SK-N-SH treated with all-trans-retinoic acid at 6 μM for 48 hours (cell line): ENCODE measurements at regions not wholly inside any gene's neighbourhood (a gene's known extent, or its start where the extent isn't known, plus 50 kb on each side); places are given as distances from the start of the nearest gene placed in this dataset.

Experiments
- ATAC-seq: fragments of 200-7000 bp; cut with Tn5 transposase; 3 replicates; pipeline ENCODE4 v1.9.1; 2020; ENCODE audit warnings: mild to moderate bottlenecking, moderate library complexity
- ARNTL ChIP-seq: fragments of 450-650 bp; formaldehyde crosslinking; IDR thresholded peaks from 2 replicates; pipeline ENCODE4 v1.5.0; 2020; ENCODE audit warnings: low read depth, mild to moderate bottlenecking, moderate library complexity, borderline replicate concordance
- BACH2 ChIP-seq: fragments of 250-450 bp; sonication (Bioruptor Pico); IDR thresholded peaks from 2 replicates; pipeline ENCODE4 v1.9.0; 2021; ENCODE audit warnings: mild to moderate bottlenecking, borderline replicate concordance
- ESRRG ChIP-seq: fragments of 250-450 bp; sonication (Bioruptor Pico); IDR thresholded peaks from 2 replicates; pipeline ENCODE4 v1.6.1; 2021; ENCODE audit warnings: mild to moderate bottlenecking
- GLIS3 ChIP-seq: fragments of 250-450 bp; sonication (Bioruptor Pico); IDR thresholded peaks from 2 replicates; pipeline ENCODE4 v1.5.0; 2020; ENCODE audit warnings: mild to moderate bottlenecking, moderate library complexity
- ISL1 ChIP-seq: fragments of 250-450 bp; sonication (Bioruptor Pico); IDR thresholded peaks from 2 replicates; pipeline ENCODE4 v2.1.2; 2022; ENCODE audit warnings: mild to moderate bottlenecking, moderate library complexity
- OSR1 ChIP-seq: fragments of 250-450 bp; sonication (Bioruptor Pico); IDR thresholded peaks from 2 replicates; pipeline ENCODE4 v1.8.0; 2022; ENCODE audit warnings: moderate library complexity, mild to moderate bottlenecking, inconsistent platforms
- PPARA ChIP-seq: fragments of 250-450 bp; sonication (Bioruptor Pico); IDR thresholded peaks from 2 replicates; pipeline ENCODE4 v1.5.0; 2020; ENCODE audit warnings: mild to moderate bottlenecking, borderline replicate concordance
- RARB ChIP-seq: fragments of 250-450 bp; sonication (Bioruptor Pico); IDR thresholded peaks from 2 replicates; pipeline ENCODE4 v1.8.0; 2021; ENCODE audit warnings: mild to moderate bottlenecking, moderate library complexity
- SNAI2 ChIP-seq: fragments of 250-450 bp; sonication (Bioruptor Pico); IDR thresholded peaks from 2 replicates; pipeline ENCODE4 v1.5.0; 2020; ENCODE audit warnings: mild to moderate bottlenecking, moderate library complexity
- TOX ChIP-seq: fragments of 250-450 bp; sonication (Bioruptor Pico); IDR thresholded peaks from 2 replicates; pipeline ENCODE4 v1.8.0; 2021; ENCODE audit warnings: mild to moderate bottlenecking, moderate library complexity, borderline replicate concordance
- TSHZ2 ChIP-seq: fragments of 250-450 bp; sonication (Bioruptor Pico); IDR thresholded peaks from 2 replicates; pipeline ENCODE4 v1.5.0; 2020; ENCODE audit warnings: mild to moderate bottlenecking, moderate library complexity
- ZC3H10 ChIP-seq: fragments of 250-450 bp; sonication (Bioruptor Pico); IDR thresholded peaks from 2 replicates; pipeline ENCODE4 v1.5.1; 2021; ENCODE audit warnings: mild to moderate bottlenecking, moderate library complexity
- ZFP3 ChIP-seq: fragments of 250-450 bp; sonication (Bioruptor Pico); IDR thresholded peaks from 2 replicates; pipeline ENCODE4 v1.5.0; 2020; ENCODE audit warnings: mild to moderate bottlenecking, moderate library complexity
- ZFP30 ChIP-seq: fragments of 450-650 bp; formaldehyde crosslinking; IDR thresholded peaks from 2 replicates; pipeline ENCODE4 v1.5.0; 2022; ENCODE audit warnings: mild to moderate bottlenecking, moderate library complexity
- ZNF565 ChIP-seq: fragments of 450-650 bp; formaldehyde crosslinking; conservative IDR thresholded peaks from 2 replicates; pipeline ENCODE4 v1.5.0; 2020; ENCODE audit warnings: low read depth, mild to moderate bottlenecking, moderate library complexity
- ZNF70 ChIP-seq: fragments of 450-650 bp; formaldehyde crosslinking; IDR thresholded peaks from 2 replicates; pipeline ENCODE4 v1.5.0; 2020; ENCODE audit warnings: mild to moderate bottlenecking, moderate library complexity
- TF ChIP-seq, protein P1 (sequence below): fragments of 250-450 bp; sonication (Bioruptor Pico); IDR thresholded peaks from 2 replicates; pipeline ENCODE4 v1.8.0; 2021; ENCODE audit warnings: low read depth, mild to moderate bottlenecking, moderate library complexity, borderline replicate concordance
- TF ChIP-seq, protein P2 (sequence below): fragments of 250-450 bp; sonication (Bioruptor Pico); IDR thresholded peaks from 2 replicates; pipeline ENCODE4 v1.5.1; 2020; ENCODE audit warnings: low read depth, mild to moderate bottlenecking, moderate library complexity
- TF ChIP-seq, protein P3 (sequence below): fragments of 250-450 bp; sonication (Bioruptor Pico); IDR thresholded peaks from 2 replicates; pipeline ENCODE4 v1.8.0; 2020; ENCODE audit warnings: mild to moderate bottlenecking, moderate library complexity, borderline replicate concordance
- TF ChIP-seq, protein P4 (sequence below): fragments of 250-450 bp; sonication (Bioruptor Pico); IDR thresholded peaks from 2 replicates; pipeline ENCODE4 v1.5.1; 2021; ENCODE audit warnings: mild to moderate bottlenecking, moderate library complexity

GRCh38 chr4:132530861-132531260, 618.2 kb upstream of the PCDH10 start (continued):
- TF ChIP-seq, protein P1, sequence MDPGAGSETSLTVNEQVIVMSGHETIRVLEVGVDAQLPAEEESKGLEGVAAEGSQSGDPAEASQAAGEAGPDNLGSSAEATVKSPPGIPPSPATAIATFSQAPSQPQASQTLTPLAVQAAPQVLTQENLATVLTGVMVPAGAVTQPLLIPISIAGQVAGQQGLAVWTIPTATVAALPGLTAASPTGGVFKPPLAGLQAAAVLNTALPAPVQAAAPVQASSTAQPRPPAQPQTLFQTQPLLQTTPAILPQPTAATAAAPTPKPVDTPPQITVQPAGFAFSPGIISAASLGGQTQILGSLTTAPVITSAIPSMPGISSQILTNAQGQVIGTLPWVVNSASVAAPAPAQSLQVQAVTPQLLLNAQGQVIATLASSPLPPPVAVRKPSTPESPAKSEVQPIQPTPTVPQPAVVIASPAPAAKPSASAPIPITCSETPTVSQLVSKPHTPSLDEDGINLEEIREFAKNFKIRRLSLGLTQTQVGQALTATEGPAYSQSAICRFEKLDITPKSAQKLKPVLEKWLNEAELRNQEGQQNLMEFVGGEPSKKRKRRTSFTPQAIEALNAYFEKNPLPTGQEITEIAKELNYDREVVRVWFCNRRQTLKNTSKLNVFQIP (CRISPR knock-in tag): no peak
- TF ChIP-seq OSR1: no peak
- TF ChIP-seq, all 23 proteins: peak for 0

DNA sequence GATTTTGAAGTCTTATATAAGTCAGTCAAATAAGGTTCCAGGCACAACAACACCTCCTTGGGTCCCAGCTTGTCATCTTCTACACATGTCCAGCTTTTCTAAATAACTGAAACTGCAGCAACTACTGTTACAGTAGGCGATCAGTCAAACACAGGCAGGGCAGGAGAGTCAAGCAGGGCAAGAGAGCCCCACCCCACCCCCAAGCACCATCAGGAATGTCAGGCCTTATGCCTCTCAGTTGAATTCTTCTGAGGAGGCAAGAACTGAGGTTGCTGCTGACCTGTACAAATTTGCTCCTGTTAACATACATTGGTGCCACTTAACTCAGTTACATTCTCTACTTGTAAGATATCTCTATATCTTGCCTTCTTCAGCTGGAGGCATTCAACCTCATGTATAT, 608.8 kb upstream of the PCDH10 start:
- TF ChIP-seq OSR1: no peak
- TF ChIP-seq, protein P2, sequence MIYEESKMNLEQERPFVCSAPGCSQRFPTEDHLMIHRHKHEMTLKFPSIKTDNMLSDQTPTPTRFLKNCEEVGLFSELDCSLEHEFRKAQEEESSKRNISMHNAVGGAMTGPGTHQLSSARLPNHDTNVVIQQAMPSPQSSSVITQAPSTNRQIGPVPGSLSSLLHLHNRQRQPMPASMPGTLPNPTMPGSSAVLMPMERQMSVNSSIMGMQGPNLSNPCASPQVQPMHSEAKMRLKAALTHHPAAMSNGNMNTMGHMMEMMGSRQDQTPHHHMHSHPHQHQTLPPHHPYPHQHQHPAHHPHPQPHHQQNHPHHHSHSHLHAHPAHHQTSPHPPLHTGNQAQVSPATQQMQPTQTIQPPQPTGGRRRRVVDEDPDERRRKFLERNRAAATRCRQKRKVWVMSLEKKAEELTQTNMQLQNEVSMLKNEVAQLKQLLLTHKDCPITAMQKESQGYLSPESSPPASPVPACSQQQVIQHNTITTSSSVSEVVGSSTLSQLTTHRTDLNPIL: no peak
- TF ChIP-seq, protein P3, sequence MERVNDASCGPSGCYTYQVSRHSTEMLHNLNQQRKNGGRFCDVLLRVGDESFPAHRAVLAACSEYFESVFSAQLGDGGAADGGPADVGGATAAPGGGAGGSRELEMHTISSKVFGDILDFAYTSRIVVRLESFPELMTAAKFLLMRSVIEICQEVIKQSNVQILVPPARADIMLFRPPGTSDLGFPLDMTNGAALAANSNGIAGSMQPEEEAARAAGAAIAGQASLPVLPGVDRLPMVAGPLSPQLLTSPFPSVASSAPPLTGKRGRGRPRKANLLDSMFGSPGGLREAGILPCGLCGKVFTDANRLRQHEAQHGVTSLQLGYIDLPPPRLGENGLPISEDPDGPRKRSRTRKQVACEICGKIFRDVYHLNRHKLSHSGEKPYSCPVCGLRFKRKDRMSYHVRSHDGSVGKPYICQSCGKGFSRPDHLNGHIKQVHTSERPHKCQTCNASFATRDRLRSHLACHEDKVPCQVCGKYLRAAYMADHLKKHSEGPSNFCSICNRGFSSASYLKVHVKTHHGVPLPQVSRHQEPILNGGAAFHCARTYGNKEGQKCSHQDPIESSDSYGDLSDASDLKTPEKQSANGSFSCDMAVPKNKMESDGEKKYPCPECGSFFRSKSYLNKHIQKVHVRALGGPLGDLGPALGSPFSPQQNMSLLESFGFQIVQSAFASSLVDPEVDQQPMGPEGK (CRISPR knock-in tag): no peak
- TF ChIP-seq BACH2: no peak
- TF ChIP-seq ESRRG (CRISPR knock-in tag): no peak
- no peak for TF ChIP-seq ISL1 (CRISPR knock-in tag)
- TF ChIP-seq ZNF565: no peak
- no peak for TF ChIP-seq ZFP3 (CRISPR knock-in tag)
- TF ChIP-seq RARB: no peak
- TF ChIP-seq TOX (CRISPR knock-in tag): no peak
- TF ChIP-seq GLIS3 (CRISPR knock-in tag): no peak
- ATAC-seq: no peak

DNA sequence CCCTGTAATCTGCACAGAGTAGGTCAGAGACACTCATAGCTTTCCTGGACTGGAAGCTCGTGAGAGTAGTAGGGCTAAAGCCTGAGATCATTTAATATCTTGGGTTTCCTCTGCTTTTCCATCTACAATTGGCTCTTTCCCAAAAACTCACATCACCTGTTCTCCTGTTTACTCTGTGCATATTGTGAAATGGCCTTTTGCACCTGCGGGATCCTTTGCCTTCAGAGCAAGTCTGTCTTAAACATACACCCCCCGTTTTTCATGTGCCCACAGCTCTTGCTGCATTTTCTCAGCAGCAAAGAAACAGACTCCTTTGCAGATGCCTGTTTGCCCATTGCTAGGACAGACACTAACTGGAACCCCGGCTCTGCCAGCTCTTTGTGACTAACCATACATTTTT, 608.3 kb upstream of the PCDH10 start:
- ATAC-seq: no peak
- TF ChIP-seq SNAI2 (CRISPR knock-in tag) (no peak), ZNF70 (CRISPR knock-in tag) (no peak)
- TF ChIP-seq, protein P4, sequence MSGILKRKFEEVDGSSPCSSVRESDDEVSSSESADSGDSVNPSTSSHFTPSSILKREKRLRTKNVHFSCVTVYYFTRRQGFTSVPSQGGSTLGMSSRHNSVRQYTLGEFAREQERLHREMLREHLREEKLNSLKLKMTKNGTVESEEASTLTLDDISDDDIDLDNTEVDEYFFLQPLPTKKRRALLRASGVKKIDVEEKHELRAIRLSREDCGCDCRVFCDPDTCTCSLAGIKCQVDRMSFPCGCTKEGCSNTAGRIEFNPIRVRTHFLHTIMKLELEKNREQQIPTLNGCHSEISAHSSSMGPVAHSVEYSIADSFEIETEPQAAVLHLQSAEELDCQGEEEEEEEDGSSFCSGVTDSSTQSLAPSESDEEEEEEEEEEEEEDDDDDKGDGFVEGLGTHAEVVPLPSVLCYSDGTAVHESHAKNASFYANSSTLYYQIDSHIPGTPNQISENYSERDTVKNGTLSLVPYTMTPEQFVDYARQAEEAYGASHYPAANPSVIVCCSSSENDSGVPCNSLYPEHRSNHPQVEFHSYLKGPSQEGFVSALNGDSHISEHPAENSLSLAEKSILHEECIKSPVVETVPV (CRISPR knock-in tag): no peak

- TF ChIP-seq, protein P3 (CRISPR knock-in tag): no peak
- TF ChIP-seq BACH2 (no peak), TSHZ2 (CRISPR knock-in tag) (no peak), ARNTL (no peak), OSR1 (no peak), ZFP30 (no peak), PPARA (CRISPR knock-in tag) (no peak), SNAI2 (CRISPR knock-in tag) (no peak), ESRRG (CRISPR knock-in tag) (no peak), TOX (CRISPR knock-in tag) (no peak), ZC3H10 (no peak)
- TF ChIP-seq, protein P4 (CRISPR knock-in tag): no peak
- no peak for ATAC-seq
Measured at GRCh38 chr4:132542228-132542627, 606.9 kb upstream of the PCDH10 start.
